ENCODE measurements at regions not wholly inside any gene's neighbourhood (a gene's known extent, or its start where the extent isn't known, plus 50 kb on each side); places are given as distances from the start of the nearest gene placed in this dataset.

DNA sequence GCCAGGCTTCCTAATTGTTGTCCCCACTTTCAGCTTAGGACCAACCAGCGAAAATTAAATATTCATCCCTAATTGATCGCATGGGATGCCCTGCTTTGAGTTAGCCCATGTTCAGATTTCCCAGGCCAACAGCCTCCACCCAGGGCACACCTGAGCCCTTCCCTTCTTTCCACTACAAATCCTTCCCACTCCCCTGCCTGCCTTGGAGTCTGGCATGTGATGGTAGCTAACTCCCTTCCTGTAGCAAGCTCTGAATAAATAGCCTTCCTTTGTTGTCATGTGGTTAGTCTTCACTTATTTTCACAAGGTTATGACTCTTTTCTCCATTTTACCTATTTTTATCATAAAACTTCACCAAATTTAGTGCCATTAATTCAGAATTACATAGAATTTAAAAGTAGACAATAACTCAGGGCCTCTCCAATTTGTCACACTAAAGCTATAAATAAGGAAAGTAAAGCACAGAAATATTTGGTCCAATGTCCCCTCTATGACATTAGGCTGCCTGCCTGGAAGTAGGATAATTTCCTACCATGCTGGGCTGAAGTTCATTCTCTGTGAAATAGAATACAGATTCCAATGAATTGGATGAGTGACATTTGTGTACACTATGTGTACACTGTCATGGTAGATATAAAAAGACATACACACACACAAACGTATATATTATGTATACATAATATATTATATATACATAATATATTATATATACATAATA, 166.4 kb upstream of the CPEB2 start:
- H3K9ac ChIP-seq (ENCODE audit: extremely low read depth, insufficient read length, low read length): no peak overlapping the region
- TF ChIP-seq, protein P1, sequence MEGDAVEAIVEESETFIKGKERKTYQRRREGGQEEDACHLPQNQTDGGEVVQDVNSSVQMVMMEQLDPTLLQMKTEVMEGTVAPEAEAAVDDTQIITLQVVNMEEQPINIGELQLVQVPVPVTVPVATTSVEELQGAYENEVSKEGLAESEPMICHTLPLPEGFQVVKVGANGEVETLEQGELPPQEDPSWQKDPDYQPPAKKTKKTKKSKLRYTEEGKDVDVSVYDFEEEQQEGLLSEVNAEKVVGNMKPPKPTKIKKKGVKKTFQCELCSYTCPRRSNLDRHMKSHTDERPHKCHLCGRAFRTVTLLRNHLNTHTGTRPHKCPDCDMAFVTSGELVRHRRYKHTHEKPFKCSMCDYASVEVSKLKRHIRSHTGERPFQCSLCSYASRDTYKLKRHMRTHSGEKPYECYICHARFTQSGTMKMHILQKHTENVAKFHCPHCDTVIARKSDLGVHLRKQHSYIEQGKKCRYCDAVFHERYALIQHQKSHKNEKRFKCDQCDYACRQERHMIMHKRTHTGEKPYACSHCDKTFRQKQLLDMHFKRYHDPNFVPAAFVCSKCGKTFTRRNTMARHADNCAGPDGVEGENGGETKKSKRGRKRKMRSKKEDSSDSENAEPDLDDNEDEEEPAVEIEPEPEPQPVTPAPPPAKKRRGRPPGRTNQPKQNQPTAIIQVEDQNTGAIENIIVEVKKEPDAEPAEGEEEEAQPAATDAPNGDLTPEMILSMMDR (conservative IDR thresholded peaks at IDR 0.05): no peak

More for the DNA sequence above, 166.4 kb upstream of the CPEB2 start:
- Histone ChIP-seq H4K91ac (ENCODE audit: insufficient read length, low read depth, low read length) (no peak overlapping the region), H3K4me2 (ENCODE audit: insufficient read depth, insufficient read length, low read length) (no peak overlapping the region), H2AK5ac (ENCODE audit: insufficient read length, low read length) (no peak overlapping the region), H3K23ac (ENCODE audit: insufficient read length, low read depth, low read length) (no peak overlapping the region), H3K27me3 (ENCODE audit: insufficient read depth, low read length) (no peaks in the 10 kb centered on the region), H3K18ac (ENCODE audit: insufficient read length, low read depth, low read length) (no peak overlapping the region), H3K9me3 (ENCODE audit: control insufficient read depth, low read depth, low read length) (no peaks in the 10 kb centered on the region), H3T11ph (ENCODE audit: low read length) (no peak overlapping the region), H2BK20ac (ENCODE audit: low read depth, low read length, poor library complexity, severe bottlenecking) (no peak overlapping the region), H3K27ac (ENCODE audit: insufficient read length, low read depth, low read length) (no peak overlapping the region), H2BK120ac (ENCODE audit: low read depth, low read length, poor library complexity, severe bottlenecking) (no peak overlapping the region), H3K4ac (ENCODE audit: low read depth, low read length) (no peak overlapping the region), H2BK15ac (ENCODE audit: low read depth, low read length) (no peak overlapping the region), H2BK12ac (ENCODE audit: insufficient read length, low read depth, low read length) (no peak overlapping the region), H3K79me2 (ENCODE audit: insufficient read depth, low read length) (no peaks in the 10 kb centered on the region), H3K23me2 (ENCODE audit: insufficient read length, low read depth, low read length, poor library complexity, severe bottlenecking) (no peaks in the 10 kb centered on the region), H3K14ac (ENCODE audit: insufficient read depth, low read length) (no peak overlapping the region), H2AFZ (ENCODE audit: low read length) (no peak overlapping the region), H2BK5ac (ENCODE audit: insufficient read length, low read length) (no peak overlapping the region), H3K79me1 (ENCODE audit: insufficient read depth, low read depth, low read length, poor library complexity, severe bottlenecking) (no peaks in the 10 kb centered on the region), H4K5ac (ENCODE audit: insufficient read length, low read depth, low read length) (no peak overlapping the region), H3K4me1 (ENCODE audit: insufficient read depth, low read length) (no peaks in the 10 kb centered on the region), H3K56ac (ENCODE audit: insufficient read length, low read depth, low read length) (no peak overlapping the region), H4K20me1 (ENCODE audit: control insufficient read depth, insufficient read depth, insufficient read length) (no peaks in the 10 kb centered on the region), H4K8ac (replicated peaks; ENCODE audit: insufficient read length, low read depth, low read length) (no peak overlapping the region)
- Mint-ChIP-seq H3K27me3 (ENCODE audit: low read depth) (no peaks in the 10 kb centered on the region), H3K4me3 (no peak overlapping the region), H3K36me3 (ENCODE audit: insufficient read depth in 1 of 3, low read depth in 3 of 3) (peaks cover 0 to 5% (median 0%) of the 10 kb centered on the region in 3 experiments; a peak in 1 of 7 replicates), H3K27ac (no peak overlapping the region), H3K4me1 (no peaks in the 10 kb centered on the region), H3K9me3 (peaks cover 4 to 15% of the 10 kb centered on the region in 2 experiments; a peak in 3 of 5 replicates)
- DNase-seq: no peak
- no CpG with 5 or more reads among the region's 3 CpGs for WGBS (ENCODE audit: extremely low coverage, insufficient read length, low lambda C conversion rate)

Measured in H9 (cell line).